ENCODE measurements at regions not wholly inside any gene's neighbourhood (a gene's known extent, or its start where the extent isn't known, plus 50 kb on each side); places are given as distances from the start of the nearest gene placed in this dataset.

DNA sequence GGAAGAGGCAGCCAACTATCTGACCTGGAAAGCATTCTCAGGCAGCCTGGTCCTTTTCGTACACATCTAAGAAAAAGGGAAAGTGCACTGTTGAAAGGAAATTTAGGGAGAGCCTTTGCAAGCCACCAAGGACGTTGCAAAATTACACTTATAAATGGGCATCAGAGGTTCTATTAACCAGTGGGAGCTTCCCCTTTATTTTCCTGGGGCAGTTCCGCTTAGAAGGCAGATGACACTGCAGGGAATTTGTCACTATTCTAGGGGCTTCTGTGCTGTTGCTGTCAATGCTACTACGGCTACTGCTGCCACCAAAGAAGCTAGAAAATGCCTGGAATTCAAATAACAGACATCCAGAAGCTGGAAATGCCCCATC is 79.6 kb upstream of the AUTS2 start:
- TF ChIP-seq, protein P1, sequence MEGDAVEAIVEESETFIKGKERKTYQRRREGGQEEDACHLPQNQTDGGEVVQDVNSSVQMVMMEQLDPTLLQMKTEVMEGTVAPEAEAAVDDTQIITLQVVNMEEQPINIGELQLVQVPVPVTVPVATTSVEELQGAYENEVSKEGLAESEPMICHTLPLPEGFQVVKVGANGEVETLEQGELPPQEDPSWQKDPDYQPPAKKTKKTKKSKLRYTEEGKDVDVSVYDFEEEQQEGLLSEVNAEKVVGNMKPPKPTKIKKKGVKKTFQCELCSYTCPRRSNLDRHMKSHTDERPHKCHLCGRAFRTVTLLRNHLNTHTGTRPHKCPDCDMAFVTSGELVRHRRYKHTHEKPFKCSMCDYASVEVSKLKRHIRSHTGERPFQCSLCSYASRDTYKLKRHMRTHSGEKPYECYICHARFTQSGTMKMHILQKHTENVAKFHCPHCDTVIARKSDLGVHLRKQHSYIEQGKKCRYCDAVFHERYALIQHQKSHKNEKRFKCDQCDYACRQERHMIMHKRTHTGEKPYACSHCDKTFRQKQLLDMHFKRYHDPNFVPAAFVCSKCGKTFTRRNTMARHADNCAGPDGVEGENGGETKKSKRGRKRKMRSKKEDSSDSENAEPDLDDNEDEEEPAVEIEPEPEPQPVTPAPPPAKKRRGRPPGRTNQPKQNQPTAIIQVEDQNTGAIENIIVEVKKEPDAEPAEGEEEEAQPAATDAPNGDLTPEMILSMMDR (IDR thresholded peaks at IDR 0.05): no peak
- no peak for TF ChIP-seq POLR2A (IDR thresholded peaks at IDR 0.05)
